ENCODE measurements at regions not wholly inside any gene's neighbourhood (a gene's known extent, or its start where the extent isn't known, plus 50 kb on each side); places are given as distances from the start of the nearest gene placed in this dataset.

DNA sequence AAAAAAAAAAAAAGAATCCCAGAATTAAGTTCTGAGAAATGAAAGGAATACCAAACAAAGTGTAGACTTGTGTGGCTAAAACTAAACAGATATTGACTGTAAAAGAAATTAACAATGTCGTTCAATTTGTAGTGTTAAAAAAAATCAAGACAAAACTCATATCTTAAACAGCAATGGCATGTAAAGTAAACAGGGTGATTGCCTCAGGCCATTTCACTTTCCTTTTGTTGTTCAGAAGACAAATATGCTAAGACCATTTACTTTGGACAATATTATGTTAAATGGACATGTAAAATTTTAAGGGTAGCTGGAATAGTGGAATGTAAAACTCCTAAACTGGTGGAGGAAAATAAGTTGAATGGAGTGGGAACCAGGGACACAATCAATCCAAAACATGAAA lies 139.1 kb downstream of the RTP4 start:
- intact Hi-C loops (cut with micrococcal nuclease) = no loop called here
- peaks cover 0 to 2% (median 0%) of the 10 kb centered on the region in 3 donors for H3K27me3 Mint-ChIP-seq (ENCODE audit: low read depth in 3 of 3)
- Histone ChIP-seq H3K79me2 (ENCODE audit: insufficient read depth, low read length) (no peaks in the 10 kb centered on the region), H3K27ac (ENCODE audit: low read depth in 1 of 2, low read length in 2 of 2) (no peak overlapping the region), H2AFZ (ENCODE audit: insufficient read depth, low read depth, low read length, poor library complexity, severe bottlenecking) (no peak overlapping the region), H3K4me1 (ENCODE audit: control insufficient read depth in 1 of 2, insufficient read depth in 2 of 2, low read length in 2 of 2) (no peaks in the 10 kb centered on the region), H3K9me3 (replicated peaks in 1 of 2; ENCODE audit: control insufficient read depth in 1 of 2, insufficient read depth in 1 of 2, low read length in 2 of 2) (peaks cover 0 to 3% of the 10 kb centered on the region in 2 donors), H4K20me1 (ENCODE audit: insufficient read depth, low read length) (no peaks in the 10 kb centered on the region), H3K4me3 (replicated peaks in 1 of 3; ENCODE audit: low read depth in 2 of 3, low read length in 3 of 3) (no peak overlapping the region), H3K4me2 (replicated peaks; ENCODE audit: extremely low read depth, low read length, poor library complexity, severe bottlenecking) (no peak overlapping the region), H3K27me3 (ENCODE audit: control insufficient read depth in 2 of 2, insufficient read depth in 2 of 2, low read length in 2 of 2) (no peaks in the 10 kb centered on the region), H3K36me3 (replicated peaks in 1 of 2; ENCODE audit: control insufficient read depth in 1 of 2, insufficient read depth in 2 of 2, low read length in 2 of 2) (no peaks in the 10 kb centered on the region), H3K9ac (ENCODE audit: insufficient read depth, low read length, poor library complexity, severe bottlenecking) (no peak overlapping the region)
- DNase-seq = no peak
- WGBS (ENCODE audit: insufficient coverage) = no CpG with 5 or more reads among the region's 1 CpG
- H3K36me3 Mint-ChIP-seq = no peaks in the 10 kb centered on the region
- H3K4me1 Mint-ChIP-seq = no peaks in the 10 kb centered on the region
- H3K4me3 Mint-ChIP-seq = no peak overlapping the region
- H3K27ac Mint-ChIP-seq = no peak overlapping the region
- H3K9me3 Mint-ChIP-seq = peaks cover 0 to 3% (median 2%) of the 10 kb centered on the region in 7 donors
- TF ChIP-seq CTCF (IDR thresholded peaks at IDR 0.05) = no peak

GRCh38 chr3:187504435-187504834 lies 136.2 kb downstream of the RTP4 start:
- H3K27ac Mint-ChIP-seq = no peak overlapping the region
- H3K79me2 ChIP-seq (ENCODE audit: insufficient read depth, low read length) = no peaks in the 10 kb centered on the region
- H4K20me1 ChIP-seq (ENCODE audit: insufficient read depth, low read length) = no peaks in the 10 kb centered on the region
- H3K4me3 ChIP-seq (replicated peaks in 1 of 3; ENCODE audit: low read depth in 2 of 3, low read length in 3 of 3) = no peak overlapping the region
- no peaks in the 10 kb centered on the region for H3K4me1 ChIP-seq (ENCODE audit: control insufficient read depth in 1 of 2, insufficient read depth in 2 of 2, low read length in 2 of 2)
- no peaks in the 10 kb centered on the region for H3K4me1 Mint-ChIP-seq
- H3K9me3 ChIP-seq (replicated peaks in 1 of 2; ENCODE audit: control insufficient read depth in 1 of 2, insufficient read depth in 1 of 2, low read length in 2 of 2) = no peaks in the 10 kb centered on the region
- no peak overlapping the region for H3K4me3 Mint-ChIP-seq
- peaks cover 0 to 3% (median 2%) of the 10 kb centered on the region in 3 donors for H3K27me3 Mint-ChIP-seq (ENCODE audit: low read depth in 3 of 3)
- H2AFZ ChIP-seq (ENCODE audit: insufficient read depth, low read depth, low read length, poor library complexity, severe bottlenecking) = no peak overlapping the region
- H3K36me3 ChIP-seq (replicated peaks in 1 of 2; ENCODE audit: control insufficient read depth in 1 of 2, insufficient read depth in 2 of 2, low read length in 2 of 2) = no peaks in the 10 kb centered on the region
- no peaks in the 10 kb centered on the region for H3K36me3 Mint-ChIP-seq
- H3K27me3 ChIP-seq (ENCODE audit: control insufficient read depth in 2 of 2, insufficient read depth in 2 of 2, low read length in 2 of 2) = no peaks in the 10 kb centered on the region
- WGBS (ENCODE audit: insufficient coverage) = no CpG with 5 or more reads among the region's 3 CpGs
- H3K27ac ChIP-seq (ENCODE audit: low read depth in 1 of 2, low read length in 2 of 2) = no peak overlapping the region
- intact Hi-C loops (cut with micrococcal nuclease) = no loop called here
- no peak for DNase-seq
- no peak overlapping the region for H3K9ac ChIP-seq (ENCODE audit: insufficient read depth, low read length, poor library complexity, severe bottlenecking)
- peaks cover 0 to 5% (median 0%) of the 10 kb centered on the region in 7 donors for H3K9me3 Mint-ChIP-seq
- H3K4me2 ChIP-seq (replicated peaks; ENCODE audit: extremely low read depth, low read length, poor library complexity, severe bottlenecking) = no peak overlapping the region
- TF ChIP-seq CTCF (IDR thresholded peaks at IDR 0.05) = no peak
